Mesothelial cell of epicardium (in vitro differentiated cells): ENCODE measurements at regions not wholly inside any gene's neighbourhood (a gene's known extent, or its start where the extent isn't known, plus 50 kb on each side); places are given as distances from the start of the nearest gene placed in this dataset.
A peak's percentile ranks its signal among the peaks of the same experiment; 100 is the strongest.

Experiments used
- DNase-seq, 2 experiments: peaks; one replicate each; pipeline ENCODE4 v3.0.0; 2021; ENCODE audit warnings: low spot score in 2 of 2; ENCODE audit not compliant: unreplicated experiment in 2 of 2
- H3K27ac Mint-ChIP-seq: 2 replicates; pipeline ENCODE4 v1.8.0; 2021; ENCODE audit warnings: mixed read lengths
- H3K27me3 Mint-ChIP-seq: 2 replicates; pipeline ENCODE4 v1.8.0; 2021; ENCODE audit warnings: low read depth, mixed read lengths
- H3K36me3 Mint-ChIP-seq: 2 replicates; pipeline ENCODE4 v1.8.0; 2021; ENCODE audit warnings: mixed read lengths
- H3K4me1 Mint-ChIP-seq: 2 replicates; pipeline ENCODE4 v1.8.0; 2021; ENCODE audit warnings: mixed read lengths
- H3K4me3 Mint-ChIP-seq: 2 replicates; pipeline ENCODE4 v1.8.0; 2021; ENCODE audit warnings: mild to moderate bottlenecking, moderate library complexity, mixed read lengths
- H3K9me3 Mint-ChIP-seq: 2 replicates; pipeline ENCODE4 v1.8.0; 2021; ENCODE audit warnings: mixed read lengths
- TF ChIP-seq, protein P1 (sequence below): fragments of 200-600 bp; sonication (generic); IDR thresholded peaks from one replicate; pipeline ENCODE4 v1.5.0; 2021; ENCODE audit warnings: antibody characterized with exemption; ENCODE audit not compliant: unreplicated experiment

DNA sequence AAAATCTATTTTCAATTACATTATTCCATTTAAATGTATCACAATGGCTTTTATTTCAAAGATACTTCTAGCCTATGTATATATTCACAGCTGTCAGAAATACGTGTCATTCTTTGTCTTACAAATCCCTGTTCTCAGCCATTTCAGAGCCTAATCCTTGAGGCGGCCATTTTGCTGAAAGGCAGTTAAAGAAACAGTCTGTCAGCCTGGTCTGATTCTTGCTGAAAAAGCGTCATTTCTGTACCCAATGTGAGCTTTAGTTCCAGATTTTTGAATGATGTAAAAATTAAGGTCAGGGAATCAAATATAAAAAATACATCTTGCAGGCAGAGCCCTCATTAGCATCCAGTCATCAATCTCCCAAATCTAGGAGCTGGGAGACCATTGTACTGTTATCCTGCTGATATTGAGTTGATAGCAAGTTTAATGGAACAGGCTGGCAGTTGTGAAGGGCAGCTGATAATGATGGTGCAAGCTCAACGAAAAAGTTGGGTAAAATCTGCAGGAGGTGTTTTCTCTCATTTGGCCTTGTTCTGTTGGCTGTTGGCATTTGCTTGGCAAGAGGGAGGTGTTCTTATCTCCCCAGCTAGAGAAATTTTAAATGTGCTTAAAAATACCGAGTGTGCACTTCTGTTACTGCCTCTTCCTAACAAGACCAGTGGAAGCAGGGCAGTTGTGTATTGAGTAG, 314.8 kb downstream of the SOX4 start:
- H3K4me1 Mint-ChIP-seq, result peaks cover 64% of the 10 kb centered on the region
- H3K4me3 Mint-ChIP-seq, result no peak overlapping the region
- peaks cover 19% of the 10 kb centered on the region for H3K36me3 Mint-ChIP-seq
- DNase-seq, result no peak
- TF ChIP-seq, protein P1, sequence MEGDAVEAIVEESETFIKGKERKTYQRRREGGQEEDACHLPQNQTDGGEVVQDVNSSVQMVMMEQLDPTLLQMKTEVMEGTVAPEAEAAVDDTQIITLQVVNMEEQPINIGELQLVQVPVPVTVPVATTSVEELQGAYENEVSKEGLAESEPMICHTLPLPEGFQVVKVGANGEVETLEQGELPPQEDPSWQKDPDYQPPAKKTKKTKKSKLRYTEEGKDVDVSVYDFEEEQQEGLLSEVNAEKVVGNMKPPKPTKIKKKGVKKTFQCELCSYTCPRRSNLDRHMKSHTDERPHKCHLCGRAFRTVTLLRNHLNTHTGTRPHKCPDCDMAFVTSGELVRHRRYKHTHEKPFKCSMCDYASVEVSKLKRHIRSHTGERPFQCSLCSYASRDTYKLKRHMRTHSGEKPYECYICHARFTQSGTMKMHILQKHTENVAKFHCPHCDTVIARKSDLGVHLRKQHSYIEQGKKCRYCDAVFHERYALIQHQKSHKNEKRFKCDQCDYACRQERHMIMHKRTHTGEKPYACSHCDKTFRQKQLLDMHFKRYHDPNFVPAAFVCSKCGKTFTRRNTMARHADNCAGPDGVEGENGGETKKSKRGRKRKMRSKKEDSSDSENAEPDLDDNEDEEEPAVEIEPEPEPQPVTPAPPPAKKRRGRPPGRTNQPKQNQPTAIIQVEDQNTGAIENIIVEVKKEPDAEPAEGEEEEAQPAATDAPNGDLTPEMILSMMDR, result no peak
- H3K9me3 Mint-ChIP-seq, result no peaks in the 10 kb centered on the region
- H3K27me3 Mint-ChIP-seq, result no peaks in the 10 kb centered on the region
- peak overlapping the region; percentile 21 for H3K27ac Mint-ChIP-seq

DNA sequence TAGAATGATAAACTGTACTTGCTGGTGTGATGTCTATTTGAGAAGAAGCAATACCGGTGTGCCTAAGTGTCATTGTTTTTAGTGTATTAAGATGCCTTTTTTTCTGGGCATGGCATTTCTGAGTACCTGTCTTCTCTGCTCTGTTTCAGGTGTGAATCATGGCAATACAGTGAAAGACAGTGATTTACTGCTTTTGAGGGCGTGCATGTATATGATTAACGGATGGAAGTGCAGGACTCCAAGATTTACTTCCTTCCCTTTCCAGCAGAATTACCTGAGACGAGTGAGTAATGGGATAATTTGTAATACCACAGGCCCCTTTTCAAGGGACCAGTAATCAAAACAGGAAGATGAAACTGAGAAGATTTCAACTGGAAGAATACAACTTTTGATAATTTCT, 315.8 kb downstream of the SOX4 start:
- no peak for DNase-seq
- peaks cover 73% of the 10 kb centered on the region for H3K4me1 Mint-ChIP-seq
- H3K27ac Mint-ChIP-seq, result peak overlapping the region; percentile 31
- H3K4me3 Mint-ChIP-seq, result no peak overlapping the region
- H3K27me3 Mint-ChIP-seq, result no peaks in the 10 kb centered on the region
- H3K36me3 Mint-ChIP-seq, result peaks cover 17% of the 10 kb centered on the region
- H3K9me3 Mint-ChIP-seq, result no peaks in the 10 kb centered on the region
- TF ChIP-seq, protein P1, result no peak

DNA sequence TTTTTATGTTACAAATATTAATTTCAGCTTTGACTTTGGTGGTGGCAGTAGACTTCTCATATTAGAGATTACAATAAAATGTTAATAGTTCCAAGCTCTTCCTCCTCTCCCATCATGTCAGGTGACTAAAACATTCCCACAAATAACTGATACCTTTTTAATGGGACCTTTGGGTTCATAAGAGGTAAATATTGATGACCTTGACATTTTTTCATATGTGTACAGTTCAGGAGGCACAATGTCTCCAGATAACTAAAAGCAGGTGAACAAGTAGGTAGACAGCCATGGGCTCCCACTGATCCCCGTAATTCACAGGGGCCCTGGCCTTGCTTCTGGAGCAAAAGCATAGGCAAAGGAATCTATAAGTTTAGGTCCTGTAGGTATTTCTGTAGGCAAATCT, 317.7 kb downstream of the SOX4 start:
- Mint-ChIP-seq H3K27ac (peak overlapping the region; percentile 54), H3K9me3 (no peaks in the 10 kb centered on the region), H3K4me1 (peaks cover 88% of the 10 kb centered on the region), H3K36me3 (peaks cover 15% of the 10 kb centered on the region), H3K27me3 (no peaks in the 10 kb centered on the region), H3K4me3 (no peak overlapping the region)
- no peak for DNase-seq
- TF ChIP-seq, protein P1, result no peak

DNA sequence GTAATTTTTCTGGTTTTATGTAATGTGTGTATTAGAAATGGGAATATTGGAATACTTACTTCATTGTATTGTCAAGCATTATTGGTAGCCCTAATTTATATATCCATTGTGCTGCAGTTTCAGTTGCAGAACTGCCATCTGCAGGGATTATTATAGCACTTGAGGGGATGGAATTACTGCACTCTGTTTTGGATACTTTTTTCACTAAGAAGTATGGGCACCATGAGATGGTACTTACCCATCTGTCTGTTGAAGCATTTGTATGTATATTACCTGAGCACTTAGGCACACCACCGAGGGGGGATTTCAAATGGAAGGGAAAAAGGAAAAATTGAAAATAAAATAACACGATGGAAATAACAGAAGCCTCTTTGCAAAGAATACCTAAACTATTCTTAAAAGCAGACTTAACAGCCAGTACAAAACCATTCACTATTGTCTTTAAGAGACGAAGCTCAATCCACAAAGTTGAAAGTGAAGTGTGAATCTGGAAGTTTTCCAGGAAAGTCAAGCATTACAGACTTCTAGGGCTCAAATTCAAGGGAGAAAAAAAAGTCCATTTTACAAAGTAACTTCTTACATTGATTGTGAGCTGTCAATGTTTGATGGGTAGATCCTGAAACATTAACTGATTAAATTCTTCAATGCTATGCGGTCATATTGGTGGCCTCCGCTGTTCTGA, 318.7 kb downstream of the SOX4 start:
- TF ChIP-seq, protein P1, result no peak
- H3K27ac Mint-ChIP-seq, result peak overlapping the region; percentile 39
- peaks cover 18% of the 10 kb centered on the region for H3K36me3 Mint-ChIP-seq
- H3K9me3 Mint-ChIP-seq, result no peaks in the 10 kb centered on the region
- peaks cover 84% of the 10 kb centered on the region for H3K4me1 Mint-ChIP-seq
- H3K4me3 Mint-ChIP-seq, result no peak overlapping the region
- DNase-seq, result no peak
- no peaks in the 10 kb centered on the region for H3K27me3 Mint-ChIP-seq

DNA sequence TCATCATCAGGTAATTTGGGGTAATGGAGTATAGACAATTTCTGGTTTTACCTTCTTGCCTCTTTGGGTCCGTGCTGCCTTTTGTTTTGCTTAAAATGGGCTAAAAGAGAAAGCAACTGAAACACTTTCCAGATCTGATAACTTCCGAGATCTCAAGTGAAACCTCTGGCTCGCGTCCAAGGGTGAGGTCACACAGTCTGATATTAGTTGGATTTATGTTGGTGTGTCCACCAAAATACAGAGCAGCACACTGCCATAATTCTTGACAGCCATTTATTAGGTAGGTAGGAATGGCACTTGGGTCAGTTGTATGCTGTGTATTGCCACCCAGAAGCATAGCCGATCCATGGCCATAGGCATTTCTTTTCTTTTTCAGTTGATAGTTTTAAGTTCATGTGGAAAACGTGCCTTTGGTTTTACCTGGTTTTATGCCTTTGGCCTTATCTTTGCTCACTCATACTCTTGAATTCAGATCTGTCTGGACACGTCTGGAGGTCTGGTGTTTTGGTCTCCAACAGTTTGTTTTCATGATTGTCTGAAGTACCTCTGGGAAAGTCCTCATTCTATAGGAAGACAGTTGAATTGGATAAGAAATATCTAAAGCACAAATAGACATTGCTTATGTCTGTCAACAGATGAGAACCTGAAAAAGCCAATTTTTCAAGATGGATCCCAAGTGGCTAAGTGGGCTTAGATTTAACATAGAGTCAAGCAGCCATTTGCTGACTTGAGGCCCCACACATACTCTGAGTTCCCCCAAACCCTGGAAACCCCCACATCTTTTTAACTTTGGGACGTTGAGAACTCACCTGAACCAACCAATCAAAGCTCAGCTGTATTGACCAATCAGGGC, 320.8 kb downstream of the SOX4 start:
- peaks cover 20% of the 10 kb centered on the region for H3K36me3 Mint-ChIP-seq
- H3K9me3 Mint-ChIP-seq, result no peaks in the 10 kb centered on the region
- peak; percentile 63 to 81 for DNase-seq
- H3K27me3 Mint-ChIP-seq, result no peaks in the 10 kb centered on the region
- peak overlapping the region; percentile 92 for H3K27ac Mint-ChIP-seq
- TF ChIP-seq, protein P1, result no peak
- H3K4me1 Mint-ChIP-seq, result peaks cover 82% of the 10 kb centered on the region
- peak overlapping the region; percentile 3 for H3K4me3 Mint-ChIP-seq
